HepG2 (cell line): ENCODE measurements at regions not wholly inside any gene's neighbourhood (a gene's known extent, or its start where the extent isn't known, plus 50 kb on each side); places are given as distances from the start of the nearest gene placed in this dataset.

Source experiments
- ATAC-seq: fragments of 200-7000 bp; cut with Tn5 transposase; 3 replicates; pipeline ENCODE4 v1.9.1; 2020; ENCODE audit warnings: mild to moderate bottlenecking, moderate library complexity
- BruUV-seq: library from RNA; stranded (reverse); fragments of 400-500 nt; replicated peaks from 2 replicates; lab custom pipeline; 2021; lab: Mats Ljungman, UMichigan
- CTCF ChIA-PET: fragments of 300-600 bp; formaldehyde crosslinking; extraction: SDS; loops from one replicate; lab custom pipeline; 2021; ENCODE audit warnings: low total read pairs, inconsistent platforms, low intra/inter-chr PET ratio; lab: Yijun Ruan, JAX
- POLR2A ChIA-PET: fragments of 350-600 bp; sonication (Branson Sonifier 250); formaldehyde crosslinking; loops from one replicate; lab custom pipeline; 2020; ENCODE audit warnings: antibody characterized with exemption, inconsistent platforms; lab: Yijun Ruan, JAX
- DNase-seq: peaks from one replicate; pipeline ENCODE4 v3.0.0-alpha.2; 2015; ENCODE audit warnings: low spot score
- FAIRE-seq: peaks from 3 replicates; lab custom pipeline; 2011; peaks lifted over from hg19 to GRCh38; lab: Jason Lieb, UNC
- H2AFZ ChIP-seq: one replicate; pipeline ENCODE4 v1.6.1; 2011; ENCODE audit warnings: low read length, inconsistent platforms
- H3K27ac ChIP-seq: fragments of 300-600 bp; 3 replicates; pipeline ENCODE4 v1.8.0; 2011; ENCODE audit warnings: mixed run types, mild to moderate bottlenecking, mixed read lengths, low read length, inconsistent platforms; ENCODE audit not compliant: insufficient read depth; ENCODE audit errors: extremely low read length
- H3K27me3 ChIP-seq, 2 experiments: fragments of 200-600 bp in 1 of 2; 2 replicates in 1 of 2; 3 replicates in 1 of 2; pipeline versions ENCODE4 v1.6.0 to v1.8.0; 2011; ENCODE audit warnings: low read length in 2 of 2, mild to moderate bottlenecking in 2 of 2, moderate library complexity in 2 of 2, inconsistent platforms in 1 of 2; ENCODE audit not compliant: insufficient read depth in 2 of 2, control insufficient read depth in 1 of 2
- H3K36me3 ChIP-seq, 2 experiments: fragments of 200-600 bp in 1 of 2; replicated peaks in 1 of 2; 2 replicates in 1 of 2; 3 replicates in 1 of 2; pipeline versions ENCODE4 v1.5.1 to v1.8.0; 2011; ENCODE audit warnings: low read length in 2 of 2, inconsistent platforms in 1 of 2; ENCODE audit not compliant: insufficient read depth in 2 of 2, control insufficient read depth in 1 of 2
- H3K4me1 ChIP-seq: 2 replicates; pipeline ENCODE4 v1.5.1; 2012; ENCODE audit warnings: low read length, inconsistent platforms; ENCODE audit not compliant: insufficient read depth
- H3K4me2 ChIP-seq: 2 replicates; pipeline ENCODE4 v1.6.0; 2011; ENCODE audit warnings: low read depth, low read length, inconsistent platforms
- H3K4me3 ChIP-seq, 3 experiments: fragments of 200-600 bp in 1 of 3; sonication (generic), shearing (Covaris generic) in 1 of 3; replicated peaks in 1 of 3; 2 replicates each; pipeline ENCODE4 v1.5.1; 2011 to 2016; ENCODE audit warnings: low read length in 3 of 3, inconsistent platforms in 2 of 3, low read depth in 2 of 3, mild to moderate bottlenecking in 2 of 3, control low read depth in 1 of 3, mixed read lengths in 1 of 3; ENCODE audit not compliant: insufficient read depth in 1 of 3
- H3K79me2 ChIP-seq: one replicate; pipeline ENCODE4 v1.6.1; 2011; ENCODE audit warnings: low read length, inconsistent platforms; ENCODE audit not compliant: insufficient read depth
- H3K9ac ChIP-seq: 2 replicates; pipeline ENCODE4 v1.6.0; 2011; ENCODE audit warnings: mild to moderate bottlenecking, low read depth, low read length, inconsistent platforms; ENCODE audit not compliant: insufficient read depth
- H3K9me3 ChIP-seq: 2 replicates; pipeline ENCODE4 v1.5.1; 2012; ENCODE audit warnings: mild to moderate bottlenecking, low read length
- H4K20me1 ChIP-seq: 2 replicates; pipeline ENCODE4 v1.6.0; 2011; ENCODE audit warnings: inconsistent platforms, mild to moderate bottlenecking, low read length, moderate library complexity; ENCODE audit not compliant: insufficient read depth
- GATAD1 ChIP-seq: IDR thresholded peaks from 2 replicates; pipeline ENCODE4 v1.6.1; 2016; ENCODE audit warnings: missing genetic modification reagents, missing compliant biosample characterization
- KAT2B ChIP-seq: fragments of 150-350 bp; IDR thresholded peaks from 2 replicates; pipeline ENCODE4 v1.6.1; 2014; ENCODE audit warnings: low read depth, low read length, borderline replicate concordance
- PRPF4 ChIP-seq: fragments of 200-400 bp; formaldehyde crosslinking; IDR thresholded peaks from 2 replicates; pipeline ENCODE4 v1.6.1; 2016; ENCODE audit warnings: low read length, low read depth; ENCODE audit not compliant: poor library complexity, severe bottlenecking
- RBM22 ChIP-seq: fragments of 200-400 bp; formaldehyde crosslinking; optimal IDR thresholded peaks from 2 replicates; pipeline ENCODE3; 2017; ENCODE audit warnings: mild to moderate bottlenecking, low read length, moderate library complexity
- SPEN ChIP-seq: sonication (generic); formaldehyde crosslinking; IDR thresholded peaks from 2 replicates; pipeline ENCODE4 v1.5.1; 2020; ENCODE audit warnings: low read depth, mild to moderate bottlenecking, missing genetic modification reagents
- SYNCRIP ChIP-seq: fragments of 200-400 bp; formaldehyde crosslinking; IDR thresholded peaks from 2 replicates; pipeline ENCODE4 v1.6.1; 2018; ENCODE audit warnings: mild to moderate bottlenecking, low read depth, low read length; ENCODE audit not compliant: insufficient read depth
- TEF ChIP-seq: sonication (generic); formaldehyde crosslinking; IDR thresholded peaks from 2 replicates; pipeline ENCODE4 v1.5.0; 2020; ENCODE audit warnings: missing genetic modification reagents
- ZFP62 ChIP-seq: sonication (generic); formaldehyde crosslinking; IDR thresholded peaks from 2 replicates; pipeline ENCODE4 v1.4.0; 2020; ENCODE audit warnings: missing genetic modification reagents
- ZMYM2 ChIP-seq: sonication (generic); formaldehyde crosslinking; IDR thresholded peaks from 2 replicates; pipeline ENCODE4 v1.8.0; 2022; ENCODE audit warnings: mild to moderate bottlenecking, missing genetic modification reagents
- ZNF101 ChIP-seq: sonication (generic); formaldehyde crosslinking; IDR thresholded peaks from 2 replicates; pipeline ENCODE4 v1.4.0; 2020; ENCODE audit warnings: mild to moderate bottlenecking, low read depth, missing genetic modification reagents, borderline replicate concordance
- ZNF260 ChIP-seq: sonication (generic); formaldehyde crosslinking; IDR thresholded peaks from 2 replicates; pipeline ENCODE4 v1.4.0; 2020; ENCODE audit warnings: missing genetic modification reagents, low read depth, mild to moderate bottlenecking, borderline replicate concordance
- ZNF660 ChIP-seq: sonication (generic); formaldehyde crosslinking; IDR thresholded peaks from 2 replicates; pipeline ENCODE4 v1.5.1; 2020; ENCODE audit warnings: mild to moderate bottlenecking, low read depth, missing genetic modification reagents, borderline replicate concordance
- ZSCAN20 ChIP-seq: sonication (generic); formaldehyde crosslinking; IDR thresholded peaks from 2 replicates; pipeline ENCODE4 v1.4.0; 2020; ENCODE audit warnings: missing genetic modification reagents, mild to moderate bottlenecking, borderline replicate concordance
- WGBS: methylation state at CpG from one replicate; pipeline ENCODE4 v1.1.6; 2017; ENCODE audit warnings: low lambda C conversion rate; 5-methylcytosine and 5-hydroxymethylcytosine counted together
- in situ Hi-C: cut with HindIII; loops from 2 replicates; pipeline ENCODE4 v1.10.0; 2017; ENCODE audit warnings: low pct_unique_long_range_greater_than_20kb; ENCODE audit not compliant: extremely low pct_ligation_motif_present
- intact Hi-C: fragments of 100-400 bp; cut with micrococcal nuclease; formaldehyde crosslinking; loops from one replicate; pipeline ENCODE4 v1.10.0; 2022; ENCODE audit not compliant: unreplicated experiment

DNA sequence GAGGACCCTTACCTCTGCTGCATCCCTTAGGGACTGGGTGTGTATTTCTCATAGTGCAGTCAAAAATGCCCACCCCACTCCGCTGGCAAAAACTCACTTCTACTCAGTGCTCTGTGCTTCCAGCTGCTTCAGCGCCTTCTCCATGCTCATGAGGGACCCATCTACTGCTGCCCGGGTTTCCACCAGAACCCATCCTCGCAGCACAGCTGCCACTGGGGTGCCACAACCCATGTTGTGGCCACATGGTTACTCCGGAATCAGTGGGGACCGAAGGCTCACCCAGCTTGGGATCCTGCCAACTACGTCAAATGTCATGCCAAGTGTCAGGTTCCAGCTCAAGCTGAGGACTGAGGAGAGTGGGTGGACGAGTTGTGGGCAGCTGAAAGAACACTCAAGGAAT lies 774.2 kb upstream of the EYS start:
- H3K4me3 ChIP-seq, result no peak overlapping the region
- ATAC-seq, result no peak
- H2AFZ ChIP-seq, result no peak overlapping the region
- H3K4me2 ChIP-seq, result no peak overlapping the region
- H3K36me3 ChIP-seq, result no peaks in the 10 kb centered on the region
- H3K4me1 ChIP-seq, result no peaks in the 10 kb centered on the region
- no peaks in the 10 kb centered on the region for H3K79me2 ChIP-seq
- in situ Hi-C loops (loop anchor here (25.0 kb wide), 1 partner anchor 844 kb away; no protein-coding TSS in a partner anchor), intact Hi-C loops (no loop called here)
- 43% methylated on average over 8 of the region's 8 CpGs for WGBS
- no peaks in the 10 kb centered on the region for H4K20me1 ChIP-seq
- ChIA-PET POLR2A (no interaction called here), CTCF (no interaction called here)
- no peaks in the 10 kb centered on the region for H3K9me3 ChIP-seq
- BruUV-seq, result no TSS peak
- H3K27ac ChIP-seq, result no peak overlapping the region
- DNase-seq, result no peak
- no peak overlapping the region for H3K9ac ChIP-seq
- TF ChIP-seq ZNF260 (CRISPR knock-in tag) (no peak), ZSCAN20 (CRISPR knock-in tag) (no peak), GATAD1 (CRISPR knock-in tag) (no peak), ZNF101 (CRISPR knock-in tag) (no peak), SYNCRIP (no peak), SPEN (CRISPR knock-in tag) (no peak), RBM22 (no peak), KAT2B (no peak), ZFP62 (CRISPR knock-in tag) (no peak), ZNF660 (CRISPR knock-in tag) (no peak), TEF (CRISPR knock-in tag) (no peak), PRPF4 (no peak), ZMYM2 (no peak)
- FAIRE-seq, result no peak
- H3K27me3 ChIP-seq, result no peaks in the 10 kb centered on the region
